Gastrocnemius medialis (tissue), 4 donors: ENCODE measurements at regions not wholly inside any gene's neighbourhood (a gene's known extent, or its start where the extent isn't known, plus 50 kb on each side); places are given as distances from the start of the nearest gene placed in this dataset.

Experiments used
- CTCF ChIP-seq, 5 experiments: fragments of 450-650 bp in 3 of 5; fragments of 200-600 bp in 2 of 5; sonication (generic) in 2 of 5; IDR thresholded peaks in 4 of 5; conservative IDR thresholded peaks in 1 of 5; 1 replicate in 4 of 5; 2 replicates in 1 of 5; pipeline ENCODE4 v1.5.1; 2016 to 2019; ENCODE audit warnings: antibody characterized with exemption in 5 of 5, mild to moderate bottlenecking in 3 of 5, moderate library complexity in 3 of 5
- POLR2A ChIP-seq, 2 donors: fragments of 450-650 bp; IDR thresholded peaks; one replicate each; pipeline ENCODE4 v1.6.1; 2017; ENCODE audit warnings: antibody characterized with exemption in 2 of 2, mild to moderate bottlenecking in 2 of 2, moderate library complexity in 2 of 2

- no peak for TF ChIP-seq CTCF (IDR thresholded peaks at IDR 0.05 in 4 of 5, conservative IDR thresholded peaks at IDR 0.05 in 1 of 5)
- no peak for TF ChIP-seq POLR2A (IDR thresholded peaks at IDR 0.05)
Measured at GRCh38 chr13:47408546-47409319, 511.9 kb upstream of the HTR2A start.
